GM21576 (cell line): ENCODE measurements at regions not wholly inside any gene's neighbourhood (a gene's known extent, or its start where the extent isn't known, plus 50 kb on each side); places are given as distances from the start of the nearest gene placed in this dataset.

ENCODE experiments used
- ATAC-seq: cut with Tn5 transposase; IDR thresholded peaks from one replicate; pipeline ENCODE4 v1.9.1; 2021; ENCODE audit warnings: mild to moderate bottlenecking, moderate library complexity; ENCODE audit not compliant: unreplicated experiment

DNA sequence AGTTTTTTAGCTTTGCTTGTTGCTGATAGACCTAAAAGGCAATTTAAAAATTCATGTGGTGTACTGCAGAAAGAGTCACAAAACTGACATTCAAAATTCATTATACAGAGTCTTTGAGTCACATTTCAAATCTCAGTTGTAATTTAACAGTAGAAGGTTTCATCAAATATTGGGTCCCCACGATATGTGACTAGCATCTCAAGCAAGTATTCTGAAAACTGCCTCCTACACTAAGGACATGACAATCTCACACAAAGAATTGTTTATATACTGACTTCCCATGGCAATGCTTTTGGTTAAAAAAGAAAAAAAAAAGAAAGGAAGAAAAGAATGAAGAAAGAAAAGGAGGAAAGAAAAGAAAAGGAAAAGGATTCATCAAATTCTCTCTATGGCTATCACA, 62.1 kb upstream of the CTSO start:
- no peak for ATAC-seq

DNA sequence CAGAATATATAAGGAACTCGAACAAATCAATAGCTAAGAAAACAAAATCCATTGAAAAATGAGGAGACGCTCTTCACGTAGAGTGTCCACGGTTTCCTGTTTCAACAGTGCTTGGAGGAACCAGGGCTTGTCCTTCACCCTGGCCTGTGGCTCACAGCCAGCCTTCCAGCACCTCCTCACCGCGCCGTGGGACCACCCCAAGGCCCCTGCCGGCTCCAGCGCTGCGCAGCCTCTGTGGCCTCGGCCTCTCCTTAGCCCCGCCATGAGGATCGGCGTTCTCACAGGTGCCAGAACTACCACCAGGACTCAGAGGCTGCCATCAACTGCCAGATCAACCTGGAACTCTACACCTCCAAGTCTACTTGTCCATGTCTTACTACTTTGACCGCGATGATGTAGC, 52.5 kb upstream of the CTSO start:
- ATAC-seq: no peak
